NCI-H446 (cell line): ENCODE measurements at regions not wholly inside any gene's neighbourhood (a gene's known extent, or its start where the extent isn't known, plus 50 kb on each side); places are given as distances from the start of the nearest gene placed in this dataset.
"Not testable (repeated sequence)": the region's sequence is repeated elsewhere in the genome, so short reads cannot be mapped to it uniquely, and the experiment has no call there.

Experiments
- DNase-seq, 2 experiments: peaks; one replicate each; lab custom pipeline; 2025; lab: John Stamatoyannopoulos, UW

GRCh38 chr14:98909251-98909944 lies 362.6 kb downstream of the BCL11B start:
- no peak for DNase-seq

- no peak for DNase-seq
Measured at GRCh38 chr14:98910061-98910460, 361.9 kb downstream of the BCL11B start.

GRCh38 chr14:98912655-98913054 lies 359.3 kb downstream of the BCL11B start:
- no peak for DNase-seq

- no peak for DNase-seq
Measured at GRCh38 chr14:98913967-98914650, 357.9 kb downstream of the BCL11B start.

GRCh38 chr14:98914942-98915341 lies 357.1 kb downstream of the BCL11B start:
- DNase-seq: no peak

- no peak for DNase-seq
Measured at GRCh38 chr14:98915625-98916024, 356.4 kb downstream of the BCL11B start.

- no peak for DNase-seq
Measured at GRCh38 chr14:98916036-98916435, 356.0 kb downstream of the BCL11B start.

GRCh38 chr14:98916476-98916875 lies 355.5 kb downstream of the BCL11B start:
- DNase-seq: no peak

GRCh38 chr14:98919434-98919833 lies 352.6 kb downstream of the BCL11B start:
- DNase-seq: no peak

- DNase-seq: not testable (repeated sequence)
Measured at GRCh38 chr14:98921306-98921705, 350.7 kb downstream of the BCL11B start.

- DNase-seq: no peak
Measured at GRCh38 chr14:98923596-98923995, 348.4 kb downstream of the BCL11B start.

GRCh38 chr14:98924046-98924445 lies 348.0 kb downstream of the BCL11B start:
- DNase-seq: no peak

- no peak for DNase-seq
Measured at GRCh38 chr14:98925354-98926040, 346.5 kb downstream of the BCL11B start.

GRCh38 chr14:98926146-98926545 lies 345.9 kb downstream of the BCL11B start:
- DNase-seq: no peak

- DNase-seq: no peak
Measured at GRCh38 chr14:98926801-98927200, 345.2 kb downstream of the BCL11B start.

- no peak for DNase-seq
Measured at GRCh38 chr14:98927986-98928385, 344.0 kb downstream of the BCL11B start.

- DNase-seq: no peak
Measured at GRCh38 chr14:98928418-98928817, 343.6 kb downstream of the BCL11B start.

GRCh38 chr14:98931126-98931525 lies 340.9 kb downstream of the BCL11B start:
- no peak for DNase-seq

- no peak for DNase-seq
Measured at GRCh38 chr14:98931911-98932310, 340.1 kb downstream of the BCL11B start.

- no peak for DNase-seq
Measured at GRCh38 chr14:98932431-98933325, 339.3 kb downstream of the BCL11B start.

- DNase-seq: not testable (repeated sequence)
Measured at GRCh38 chr14:98934569-98934968, 337.4 kb downstream of the BCL11B start.

GRCh38 chr14:98935921-98936320 lies 336.1 kb downstream of the BCL11B start:
- no peak for DNase-seq
